HepG2 (cell line): ENCODE measurements at regions not wholly inside any gene's neighbourhood (a gene's known extent, or its start where the extent isn't known, plus 50 kb on each side); places are given as distances from the start of the nearest gene placed in this dataset.
"Not testable (repeated sequence)": the region's sequence is repeated elsewhere in the genome, so short reads cannot be mapped to it uniquely, and the experiment has no call there.

Source experiments
- ATAC-seq: fragments of 200-7000 bp; cut with Tn5 transposase; 3 replicates; pipeline ENCODE4 v1.9.1; 2020; ENCODE audit warnings: mild to moderate bottlenecking, moderate library complexity
- BruUV-seq: library from RNA; stranded (reverse); fragments of 400-500 nt; replicated peaks from 2 replicates; lab custom pipeline; 2021; lab: Mats Ljungman, UMichigan
- CTCF ChIA-PET: fragments of 300-600 bp; formaldehyde crosslinking; extraction: SDS; loops from one replicate; lab custom pipeline; 2021; ENCODE audit warnings: low total read pairs, inconsistent platforms, low intra/inter-chr PET ratio; lab: Yijun Ruan, JAX
- POLR2A ChIA-PET: fragments of 350-600 bp; sonication (Branson Sonifier 250); formaldehyde crosslinking; loops from one replicate; lab custom pipeline; 2020; ENCODE audit warnings: antibody characterized with exemption, inconsistent platforms; lab: Yijun Ruan, JAX
- DNase-seq: peaks from one replicate; pipeline ENCODE4 v3.0.0-alpha.2; 2015; ENCODE audit warnings: low spot score
- FAIRE-seq: peaks from 3 replicates; lab custom pipeline; 2011; peaks lifted over from hg19 to GRCh38; lab: Jason Lieb, UNC
- H2AFZ ChIP-seq: one replicate; pipeline ENCODE4 v1.6.1; 2011; ENCODE audit warnings: low read length, inconsistent platforms
- H3K27ac ChIP-seq: fragments of 300-600 bp; 3 replicates; pipeline ENCODE4 v1.8.0; 2011; ENCODE audit warnings: mixed run types, mild to moderate bottlenecking, mixed read lengths, low read length, inconsistent platforms; ENCODE audit not compliant: insufficient read depth; ENCODE audit errors: extremely low read length
- H3K27me3 ChIP-seq, 2 experiments: fragments of 200-600 bp in 1 of 2; 2 replicates in 1 of 2; 3 replicates in 1 of 2; pipeline versions ENCODE4 v1.6.0 to v1.8.0; 2011; ENCODE audit warnings: low read length in 2 of 2, mild to moderate bottlenecking in 2 of 2, moderate library complexity in 2 of 2, inconsistent platforms in 1 of 2; ENCODE audit not compliant: insufficient read depth in 2 of 2, control insufficient read depth in 1 of 2
- H3K36me3 ChIP-seq, 2 experiments: fragments of 200-600 bp in 1 of 2; replicated peaks in 1 of 2; 2 replicates in 1 of 2; 3 replicates in 1 of 2; pipeline versions ENCODE4 v1.5.1 to v1.8.0; 2011; ENCODE audit warnings: low read length in 2 of 2, inconsistent platforms in 1 of 2; ENCODE audit not compliant: insufficient read depth in 2 of 2, control insufficient read depth in 1 of 2
- H3K4me1 ChIP-seq: 2 replicates; pipeline ENCODE4 v1.5.1; 2012; ENCODE audit warnings: low read length, inconsistent platforms; ENCODE audit not compliant: insufficient read depth
- H3K4me2 ChIP-seq: 2 replicates; pipeline ENCODE4 v1.6.0; 2011; ENCODE audit warnings: low read depth, low read length, inconsistent platforms
- H3K4me3 ChIP-seq, 3 experiments: fragments of 200-600 bp in 1 of 3; sonication (generic), shearing (Covaris generic) in 1 of 3; replicated peaks in 1 of 3; 2 replicates each; pipeline ENCODE4 v1.5.1; 2011 to 2016; ENCODE audit warnings: low read length in 3 of 3, inconsistent platforms in 2 of 3, low read depth in 2 of 3, mild to moderate bottlenecking in 2 of 3, control low read depth in 1 of 3, mixed read lengths in 1 of 3; ENCODE audit not compliant: insufficient read depth in 1 of 3
- H3K79me2 ChIP-seq: one replicate; pipeline ENCODE4 v1.6.1; 2011; ENCODE audit warnings: low read length, inconsistent platforms; ENCODE audit not compliant: insufficient read depth
- H3K9ac ChIP-seq: 2 replicates; pipeline ENCODE4 v1.6.0; 2011; ENCODE audit warnings: mild to moderate bottlenecking, low read depth, low read length, inconsistent platforms; ENCODE audit not compliant: insufficient read depth
- H3K9me3 ChIP-seq: 2 replicates; pipeline ENCODE4 v1.5.1; 2012; ENCODE audit warnings: mild to moderate bottlenecking, low read length
- H4K20me1 ChIP-seq: 2 replicates; pipeline ENCODE4 v1.6.0; 2011; ENCODE audit warnings: inconsistent platforms, mild to moderate bottlenecking, low read length, moderate library complexity; ENCODE audit not compliant: insufficient read depth
- CBX5 ChIP-seq: sonication (generic); formaldehyde crosslinking; IDR thresholded peaks from 2 replicates; pipeline ENCODE4 v1.4.0; 2020; ENCODE audit warnings: missing genetic modification reagents, borderline replicate concordance
- CENPT ChIP-seq: sonication (generic); formaldehyde crosslinking; IDR thresholded peaks from 2 replicates; pipeline ENCODE4 v1.8.0; 2022; ENCODE audit warnings: low read depth, mild to moderate bottlenecking, moderate library complexity, missing genetic modification reagents
- HNF4G ChIP-seq, 2 experiments: sonication (generic) in 1 of 2; formaldehyde crosslinking in 1 of 2; IDR thresholded peaks; 2 replicates each; pipeline versions ENCODE4 v1.4.0 to v1.6.1; 2011 to 2020; ENCODE audit warnings: borderline replicate concordance in 2 of 2, low read depth in 2 of 2, mild to moderate bottlenecking in 2 of 2, low read length in 1 of 2, missing genetic modification reagents in 1 of 2, moderate library complexity in 1 of 2
- MED13 ChIP-seq: sonication (generic); formaldehyde crosslinking; IDR thresholded peaks from 2 replicates; pipeline ENCODE4 v1.5.0; 2020; ENCODE audit warnings: missing genetic modification reagents
- ZNF251 ChIP-seq: sonication (generic); formaldehyde crosslinking; IDR thresholded peaks from 2 replicates; pipeline ENCODE4 v1.9.0; 2021; ENCODE audit warnings: mild to moderate bottlenecking, missing genetic modification reagents
- ZNF431 ChIP-seq: sonication (generic); formaldehyde crosslinking; IDR thresholded peaks from 2 replicates; pipeline ENCODE4 v1.9.0; 2022; ENCODE audit warnings: missing genetic modification reagents, low read depth, mild to moderate bottlenecking, borderline replicate concordance
- ZNF589 ChIP-seq: sonication (generic); formaldehyde crosslinking; conservative IDR thresholded peaks from 2 replicates; pipeline ENCODE4 v1.8.0; 2022; ENCODE audit warnings: mild to moderate bottlenecking, moderate library complexity, missing genetic modification reagents
- ZNF746 ChIP-seq: sonication (generic); formaldehyde crosslinking; IDR thresholded peaks from 2 replicates; pipeline ENCODE4 v1.8.0; 2022; ENCODE audit warnings: mild to moderate bottlenecking, missing genetic modification reagents
- ZNF800 ChIP-seq: sonication (generic); formaldehyde crosslinking; IDR thresholded peaks from 2 replicates; pipeline ENCODE4 v1.4.0; 2020; ENCODE audit warnings: missing genetic modification reagents
- WGBS: methylation state at CpG from one replicate; pipeline ENCODE4 v1.1.6; 2017; ENCODE audit warnings: low lambda C conversion rate; 5-methylcytosine and 5-hydroxymethylcytosine counted together
- in situ Hi-C: cut with HindIII; loops from 2 replicates; pipeline ENCODE4 v1.10.0; 2017; ENCODE audit warnings: low pct_unique_long_range_greater_than_20kb; ENCODE audit not compliant: extremely low pct_ligation_motif_present
- intact Hi-C: fragments of 100-400 bp; cut with micrococcal nuclease; formaldehyde crosslinking; loops from one replicate; pipeline ENCODE4 v1.10.0; 2022; ENCODE audit not compliant: unreplicated experiment

GRCh38 chr9:68593760-68594159, 53.1 kb upstream of the TMEM252 start:
- H3K4me1 ChIP-seq, H3K27ac ChIP-seq, CTCF ChIA-PET, BruUV-seq, H3K27me3 ChIP-seq, DNase-seq, H3K9ac ChIP-seq, intact Hi-C loops, H3K9me3 ChIP-seq, in situ Hi-C loops, H4K20me1 ChIP-seq, H3K4me3 ChIP-seq, H2AFZ ChIP-seq, FAIRE-seq, POLR2A ChIA-PET, H3K36me3 ChIP-seq, H3K4me2 ChIP-seq, H3K79me2 ChIP-seq, ATAC-seq: not testable (repeated sequence)
- WGBS: 18% methylated on average over 2 of the region's 2 CpGs

- intact Hi-C loops (no loop called here), in situ Hi-C loops (no loop called here)
- Histone ChIP-seq H3K79me2 (no peaks in the 10 kb centered on the region), H3K4me1 (no peaks in the 10 kb centered on the region), H4K20me1 (no peaks in the 10 kb centered on the region), H3K27ac (no peak overlapping the region), H3K4me2 (no peak overlapping the region), H2AFZ (no peak overlapping the region), H3K27me3 (0 out of 5 replicates have a peak, but pooled peaks cover 0 to 4% of the 10 kb centered on the region in 2 experiments), H3K4me3 (no peak overlapping the region), H3K9ac (no peak overlapping the region), H3K36me3 (no peaks in the 10 kb centered on the region), H3K9me3 (no peaks in the 10 kb centered on the region)
- WGBS: no CpG with 5 or more reads among the region's 3 CpGs
- ChIA-PET CTCF (no interaction called here), POLR2A (no interaction called here)
- no TSS peak for BruUV-seq
- ATAC-seq: no peak
- no peak for FAIRE-seq
- no peak for DNase-seq
- no peak for TF ChIP-seq ZNF589 (CRISPR knock-in tag)
- TF ChIP-seq ZNF800: no peak
- TF ChIP-seq ZNF431 (CRISPR knock-in tag): no peak
- no peak for TF ChIP-seq ZNF746
- no peak for TF ChIP-seq MED13
- TF ChIP-seq HNF4G (IDR thresholded peaks at IDR 0.05; ENCODE audit: borderline replicate concordance, low read depth, low read length): no peak
- TF ChIP-seq HNF4G (CRISPR knock-in tag; IDR thresholded peaks at IDR 0.05; ENCODE audit: borderline replicate concordance, low read depth): no peak
- no peak for TF ChIP-seq ZNF251 (CRISPR knock-in tag)
- no peak for TF ChIP-seq CENPT (CRISPR knock-in tag)
- TF ChIP-seq CBX5 (CRISPR knock-in tag): no peak
These were observed 55.2 kb upstream of the TMEM252 start for GRCh38 chr9:68595868-68596267.
